Neural cell (in vitro differentiated cells): ENCODE measurements at regions not wholly inside any gene's neighbourhood (a gene's known extent, or its start where the extent isn't known, plus 50 kb on each side); places are given as distances from the start of the nearest gene placed in this dataset.

Experiments
- H2AFZ ChIP-seq: fragments of 200-600, 300-800 bp; sonication (generic), shearing (Covaris generic); 2 replicates; pipeline ENCODE4 v1.6.0; 2014; ENCODE audit warnings: low read depth, mild to moderate bottlenecking, antibody characterized with exemption, low read length, moderate library complexity
- H3F3A ChIP-seq: fragments of 200-600 bp; shearing (Covaris generic); 2 replicates; pipeline ENCODE4 v1.6.1; 2016; ENCODE audit warnings: mild to moderate bottlenecking, moderate library complexity, mixed read lengths, antibody characterized with exemption, low read length; ENCODE audit not compliant: insufficient read depth, poor library complexity, severe bottlenecking
- H3K27ac ChIP-seq: fragments of 200-600, 300-800 bp; sonication (generic), shearing (Covaris generic); 2 replicates; pipeline ENCODE4 v1.5.1; 2014; ENCODE audit warnings: mild to moderate bottlenecking, low read length, moderate library complexity
- H3K27me3 ChIP-seq: fragments of 300-800, 200-600 bp; sonication (generic), shearing (Covaris generic); 2 replicates; pipeline ENCODE4 v1.6.0; 2014; ENCODE audit warnings: mild to moderate bottlenecking, low read depth, low read length, moderate library complexity; ENCODE audit not compliant: insufficient read depth
- H3K36me3 ChIP-seq: fragments of 300-800, 200-600 bp; sonication (generic), shearing (Covaris generic); 2 replicates; pipeline ENCODE4 v1.5.1; 2014; ENCODE audit warnings: mild to moderate bottlenecking, antibody characterized with exemption, low read length, moderate library complexity; ENCODE audit not compliant: insufficient read depth
- H3K4me2 ChIP-seq: fragments of 300-800, 200-600 bp; sonication (generic), shearing (Covaris generic); 2 replicates; pipeline ENCODE4 v1.6.0; 2014; ENCODE audit warnings: mild to moderate bottlenecking, low read length
- H3K4me3 ChIP-seq: fragments of 300-800, 200-600 bp; sonication (generic), shearing (Covaris generic); 2 replicates; pipeline ENCODE4 v1.5.1; 2014; ENCODE audit warnings: mild to moderate bottlenecking, low read length, moderate library complexity
- H3K79me2 ChIP-seq: fragments of 200-600 bp; shearing (Covaris generic); replicated peaks from 2 replicates; pipeline ENCODE4 v1.6.0; 2014; ENCODE audit warnings: mild to moderate bottlenecking, low read length, moderate library complexity; ENCODE audit not compliant: insufficient read depth
- H3K9ac ChIP-seq: fragments of 300-800, 200-600 bp; sonication (generic), shearing (Covaris generic); 2 replicates; pipeline ENCODE4 v1.6.1; 2016; ENCODE audit warnings: mild to moderate bottlenecking, low read length, mixed read lengths
- H3K9me2 ChIP-seq: fragments of 200-600 bp; shearing (Covaris generic); 2 replicates; pipeline ENCODE4 v1.6.1; 2016; ENCODE audit warnings: mild to moderate bottlenecking, low read length, mixed read lengths; ENCODE audit not compliant: insufficient read depth
- H3K9me3 ChIP-seq: fragments of 200-600, 300-800 bp; sonication (generic), shearing (Covaris generic); 2 replicates; pipeline ENCODE4 v1.6.1; 2016; ENCODE audit warnings: mild to moderate bottlenecking, mixed run types, low read length, moderate library complexity, mixed read lengths
- H4K20me1 ChIP-seq: fragments of 200-600 bp; shearing (Covaris generic); 2 replicates; pipeline ENCODE4 v1.6.1; 2016; ENCODE audit warnings: mild to moderate bottlenecking, mixed run types; ENCODE audit not compliant: insufficient read depth
- EP300 ChIP-seq: fragments of 450-650 bp; conservative IDR thresholded peaks from 2 replicates; pipeline ENCODE4 v1.6.1; 2014; ENCODE audit warnings: antibody characterized with exemption, mild to moderate bottlenecking, moderate library complexity; ENCODE audit not compliant: poor library complexity, severe bottlenecking
- EZH2 ChIP-seq: fragments of 200-600, 300-800 bp; shearing (Covaris generic), sonication (generic); IDR thresholded peaks from 2 replicates; pipeline ENCODE4 v1.6.1; 2014; ENCODE audit warnings: antibody characterized with exemption, low read length, borderline replicate concordance, mild to moderate bottlenecking; ENCODE audit not compliant: insufficient read depth, poor library complexity, severe bottlenecking
- MXI1 ChIP-seq: fragments of 450-650 bp; conservative IDR thresholded peaks from 2 replicates; pipeline ENCODE4 v1.6.1; 2014; ENCODE audit warnings: antibody characterized with exemption, mild to moderate bottlenecking; ENCODE audit not compliant: poor library complexity, severe bottlenecking
- POLR2AphosphoS5 ChIP-seq: IDR thresholded peaks from 2 replicates; pipeline ENCODE4 v1.6.1; 2012
- RAD21 ChIP-seq: fragments of 450-650 bp; conservative IDR thresholded peaks from 2 replicates; pipeline ENCODE4 v1.6.1; 2014; ENCODE audit warnings: antibody characterized with exemption, mild to moderate bottlenecking, moderate library complexity
- SMC3 ChIP-seq: fragments of 450-650 bp; conservative IDR thresholded peaks from 2 replicates; pipeline ENCODE4 v1.6.1; 2014; ENCODE audit warnings: antibody characterized with exemption, mild to moderate bottlenecking, moderate library complexity; ENCODE audit not compliant: poor library complexity
- TAF1 ChIP-seq: IDR thresholded peaks from 2 replicates; pipeline ENCODE4 v1.6.1; 2012; ENCODE audit warnings: low read depth
- TF ChIP-seq, protein P1 (sequence below): IDR thresholded peaks from 2 replicates; pipeline ENCODE4 v1.6.1; 2012; ENCODE audit warnings: borderline replicate concordance
- TF ChIP-seq, protein P2 (sequence below): fragments of 450-650 bp; IDR thresholded peaks from 2 replicates; pipeline ENCODE4 v1.5.1; 2014; ENCODE audit warnings: antibody characterized with exemption, mild to moderate bottlenecking, moderate library complexity; ENCODE audit not compliant: poor library complexity, severe bottlenecking

DNA sequence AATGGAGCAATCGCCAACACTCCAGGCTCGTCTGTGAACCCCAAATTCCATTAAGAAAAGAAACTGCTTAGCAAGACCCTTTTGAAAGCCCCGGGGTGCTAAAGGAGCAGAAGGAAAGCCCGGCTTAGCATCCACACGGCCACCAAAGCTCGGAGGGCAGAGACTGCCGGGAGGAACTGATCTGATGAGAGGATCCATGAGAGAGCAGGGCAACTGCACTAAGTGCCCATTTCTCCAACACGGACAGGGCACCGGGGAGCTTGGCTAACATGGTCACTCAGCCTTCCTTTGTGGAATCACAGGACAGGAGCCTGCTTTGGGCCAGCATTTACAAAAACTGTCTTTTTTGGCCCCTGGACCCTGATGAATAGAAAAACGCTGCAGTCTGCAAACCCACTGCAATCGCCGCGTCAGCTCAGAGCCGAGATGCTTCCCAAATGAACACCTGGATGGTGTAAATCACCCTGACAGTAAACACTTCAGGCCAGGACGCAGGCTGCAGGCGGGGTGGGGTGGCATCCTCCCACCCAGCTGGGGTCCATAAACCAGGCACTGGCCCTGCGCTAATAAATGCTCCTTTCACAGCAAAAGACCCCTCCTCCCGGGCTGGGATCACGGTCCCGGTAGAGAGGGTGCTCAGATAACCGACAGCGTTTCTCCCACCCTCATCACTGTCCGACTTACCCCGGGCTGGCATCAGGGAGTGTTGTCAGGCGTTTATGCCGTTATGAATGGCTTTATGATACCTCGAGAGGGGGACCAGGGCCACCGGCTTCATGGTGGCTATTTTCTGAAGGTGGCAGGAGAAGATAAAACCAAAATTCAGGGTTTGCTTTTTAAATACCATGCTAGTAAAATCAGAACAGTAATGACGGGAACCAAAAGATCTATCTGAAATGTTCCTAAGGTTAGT, 299.5 kb downstream of the IRF8 start:
- no peaks in the 10 kb centered on the region for H3K36me3 ChIP-seq
- no peak overlapping the region for H3K27ac ChIP-seq
- H3K9ac ChIP-seq, result no peak overlapping the region
- no peak overlapping the region for H3K4me3 ChIP-seq
- no peaks in the 10 kb centered on the region for H3K9me2 ChIP-seq
- no peak overlapping the region for H3K4me2 ChIP-seq
- no peaks in the 10 kb centered on the region for H3K27me3 ChIP-seq
- H4K20me1 ChIP-seq, result no peaks in the 10 kb centered on the region
- H2AFZ ChIP-seq, result no peak overlapping the region
- no peaks in the 10 kb centered on the region for H3K9me3 ChIP-seq
- no peaks in the 10 kb centered on the region for H3K79me2 ChIP-seq
- no peak for TF ChIP-seq EP300
- no peak for TF ChIP-seq TAF1
- TF ChIP-seq EZH2, result no peak
- TF ChIP-seq, protein P1, sequence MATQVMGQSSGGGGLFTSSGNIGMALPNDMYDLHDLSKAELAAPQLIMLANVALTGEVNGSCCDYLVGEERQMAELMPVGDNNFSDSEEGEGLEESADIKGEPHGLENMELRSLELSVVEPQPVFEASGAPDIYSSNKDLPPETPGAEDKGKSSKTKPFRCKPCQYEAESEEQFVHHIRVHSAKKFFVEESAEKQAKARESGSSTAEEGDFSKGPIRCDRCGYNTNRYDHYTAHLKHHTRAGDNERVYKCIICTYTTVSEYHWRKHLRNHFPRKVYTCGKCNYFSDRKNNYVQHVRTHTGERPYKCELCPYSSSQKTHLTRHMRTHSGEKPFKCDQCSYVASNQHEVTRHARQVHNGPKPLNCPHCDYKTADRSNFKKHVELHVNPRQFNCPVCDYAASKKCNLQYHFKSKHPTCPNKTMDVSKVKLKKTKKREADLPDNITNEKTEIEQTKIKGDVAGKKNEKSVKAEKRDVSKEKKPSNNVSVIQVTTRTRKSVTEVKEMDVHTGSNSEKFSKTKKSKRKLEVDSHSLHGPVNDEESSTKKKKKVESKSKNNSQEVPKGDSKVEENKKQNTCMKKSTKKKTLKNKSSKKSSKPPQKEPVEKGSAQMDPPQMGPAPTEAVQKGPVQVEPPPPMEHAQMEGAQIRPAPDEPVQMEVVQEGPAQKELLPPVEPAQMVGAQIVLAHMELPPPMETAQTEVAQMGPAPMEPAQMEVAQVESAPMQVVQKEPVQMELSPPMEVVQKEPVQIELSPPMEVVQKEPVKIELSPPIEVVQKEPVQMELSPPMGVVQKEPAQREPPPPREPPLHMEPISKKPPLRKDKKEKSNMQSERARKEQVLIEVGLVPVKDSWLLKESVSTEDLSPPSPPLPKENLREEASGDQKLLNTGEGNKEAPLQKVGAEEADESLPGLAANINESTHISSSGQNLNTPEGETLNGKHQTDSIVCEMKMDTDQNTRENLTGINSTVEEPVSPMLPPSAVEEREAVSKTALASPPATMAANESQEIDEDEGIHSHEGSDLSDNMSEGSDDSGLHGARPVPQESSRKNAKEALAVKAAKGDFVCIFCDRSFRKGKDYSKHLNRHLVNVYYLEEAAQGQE, result no peak
- TF ChIP-seq MXI1, result no peak
- H3F3A ChIP-seq, result no peaks in the 10 kb centered on the region

DNA sequence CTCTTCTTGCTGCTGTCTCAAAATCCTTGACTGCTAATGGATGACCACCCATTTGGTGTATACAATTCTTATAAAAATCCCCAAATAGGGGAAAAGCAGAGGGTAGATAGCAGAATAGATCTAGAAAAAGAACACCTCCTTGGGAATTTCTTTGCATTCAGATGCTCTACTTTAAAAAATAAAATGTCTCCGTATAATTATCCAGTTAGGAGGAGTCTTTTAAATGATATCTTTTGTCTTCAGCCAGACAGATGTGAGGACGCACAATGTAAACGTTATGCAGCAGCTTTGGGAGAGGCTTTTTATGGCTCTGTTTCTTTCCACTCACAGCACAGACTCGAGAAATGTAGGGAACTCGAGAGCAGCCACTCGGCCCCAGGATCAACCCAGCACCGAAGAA, 300.2 kb downstream of the IRF8 start:
- H3K9me2 ChIP-seq, result no peaks in the 10 kb centered on the region
- no peak overlapping the region for H2AFZ ChIP-seq
- TF ChIP-seq EP300 (no peak), POLR2AphosphoS5 (no peak), TAF1 (no peak), SMC3 (no peak), EZH2 (no peak), RAD21 (no peak), MXI1 (no peak)
- TF ChIP-seq, protein P1, result no peak
- TF ChIP-seq, protein P2, sequence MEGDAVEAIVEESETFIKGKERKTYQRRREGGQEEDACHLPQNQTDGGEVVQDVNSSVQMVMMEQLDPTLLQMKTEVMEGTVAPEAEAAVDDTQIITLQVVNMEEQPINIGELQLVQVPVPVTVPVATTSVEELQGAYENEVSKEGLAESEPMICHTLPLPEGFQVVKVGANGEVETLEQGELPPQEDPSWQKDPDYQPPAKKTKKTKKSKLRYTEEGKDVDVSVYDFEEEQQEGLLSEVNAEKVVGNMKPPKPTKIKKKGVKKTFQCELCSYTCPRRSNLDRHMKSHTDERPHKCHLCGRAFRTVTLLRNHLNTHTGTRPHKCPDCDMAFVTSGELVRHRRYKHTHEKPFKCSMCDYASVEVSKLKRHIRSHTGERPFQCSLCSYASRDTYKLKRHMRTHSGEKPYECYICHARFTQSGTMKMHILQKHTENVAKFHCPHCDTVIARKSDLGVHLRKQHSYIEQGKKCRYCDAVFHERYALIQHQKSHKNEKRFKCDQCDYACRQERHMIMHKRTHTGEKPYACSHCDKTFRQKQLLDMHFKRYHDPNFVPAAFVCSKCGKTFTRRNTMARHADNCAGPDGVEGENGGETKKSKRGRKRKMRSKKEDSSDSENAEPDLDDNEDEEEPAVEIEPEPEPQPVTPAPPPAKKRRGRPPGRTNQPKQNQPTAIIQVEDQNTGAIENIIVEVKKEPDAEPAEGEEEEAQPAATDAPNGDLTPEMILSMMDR, result no peak
- H3K36me3 ChIP-seq, result no peaks in the 10 kb centered on the region
- H3K4me2 ChIP-seq, result no peak overlapping the region
- H3K79me2 ChIP-seq, result no peaks in the 10 kb centered on the region
- no peaks in the 10 kb centered on the region for H3K9me3 ChIP-seq
- no peaks in the 10 kb centered on the region for H4K20me1 ChIP-seq
- no peak overlapping the region for H3K4me3 ChIP-seq
- no peaks in the 10 kb centered on the region for H3K27me3 ChIP-seq
- no peaks in the 10 kb centered on the region for H3F3A ChIP-seq
- H3K9ac ChIP-seq, result no peak overlapping the region
- H3K27ac ChIP-seq, result no peak overlapping the region
